ENCODE measurements at regions not wholly inside any gene's neighbourhood (a gene's known extent, or its start where the extent isn't known, plus 50 kb on each side); places are given as distances from the start of the nearest gene placed in this dataset.

DNA sequence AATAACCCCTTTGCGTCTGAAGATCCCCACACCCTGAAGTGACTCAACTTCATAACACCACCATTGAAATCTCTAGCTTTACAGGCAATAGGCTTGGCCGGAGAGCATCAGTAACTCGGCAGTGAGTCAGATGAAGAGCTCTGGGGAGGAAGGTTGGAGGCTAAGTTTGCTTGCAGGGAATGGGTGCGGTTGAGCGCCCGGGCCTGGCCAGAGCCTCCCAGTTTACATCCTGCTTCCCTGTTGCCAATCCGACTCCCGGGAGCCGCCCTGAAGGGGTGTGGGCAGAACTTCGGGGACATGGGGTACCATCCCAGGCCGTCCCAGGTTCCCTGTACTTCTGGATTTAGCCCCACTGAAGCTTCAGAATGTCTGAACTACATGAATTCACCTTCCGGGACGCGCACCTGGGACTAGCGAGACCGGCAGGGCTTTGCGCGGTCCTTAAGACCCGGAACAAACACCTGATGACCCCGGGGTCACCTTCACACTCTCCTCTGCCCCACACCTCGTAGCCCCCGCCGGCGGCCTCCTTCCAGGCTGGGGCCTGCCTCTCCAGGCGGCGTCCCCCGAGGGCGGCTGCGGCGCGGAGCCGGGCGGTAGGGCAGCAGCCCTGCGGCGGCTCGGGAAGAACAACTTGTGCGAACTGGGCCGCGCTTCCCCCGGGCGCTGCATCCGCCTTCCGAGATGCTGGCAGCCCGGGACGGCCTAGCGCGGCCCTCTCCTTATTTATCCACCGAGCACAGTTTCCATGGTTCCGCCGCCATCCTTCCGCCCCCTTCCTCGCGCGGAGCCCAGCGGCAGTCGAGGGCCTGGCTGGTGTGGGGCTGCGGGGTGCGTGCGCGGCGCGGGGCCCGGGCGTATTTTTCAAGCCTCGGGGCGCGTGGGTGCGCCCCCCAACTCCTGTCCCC, 56.6 kb upstream of the RREB1 start:
- Mint-ChIP-seq H3K4me1 (peaks cover 22% of the 10 kb centered on the region), H3K9me3 (no peaks in the 10 kb centered on the region), H3K27me3 (peaks cover 23% of the 10 kb centered on the region), H3K4me3 (peak overlapping the region; percentile 21), H3K36me3 (ENCODE audit: low read depth) (no peaks in the 10 kb centered on the region), H3K27ac (no peak overlapping the region)
- ATAC-seq (peak; percentile 41), DNase-seq (peak; percentile 34)

DNA sequence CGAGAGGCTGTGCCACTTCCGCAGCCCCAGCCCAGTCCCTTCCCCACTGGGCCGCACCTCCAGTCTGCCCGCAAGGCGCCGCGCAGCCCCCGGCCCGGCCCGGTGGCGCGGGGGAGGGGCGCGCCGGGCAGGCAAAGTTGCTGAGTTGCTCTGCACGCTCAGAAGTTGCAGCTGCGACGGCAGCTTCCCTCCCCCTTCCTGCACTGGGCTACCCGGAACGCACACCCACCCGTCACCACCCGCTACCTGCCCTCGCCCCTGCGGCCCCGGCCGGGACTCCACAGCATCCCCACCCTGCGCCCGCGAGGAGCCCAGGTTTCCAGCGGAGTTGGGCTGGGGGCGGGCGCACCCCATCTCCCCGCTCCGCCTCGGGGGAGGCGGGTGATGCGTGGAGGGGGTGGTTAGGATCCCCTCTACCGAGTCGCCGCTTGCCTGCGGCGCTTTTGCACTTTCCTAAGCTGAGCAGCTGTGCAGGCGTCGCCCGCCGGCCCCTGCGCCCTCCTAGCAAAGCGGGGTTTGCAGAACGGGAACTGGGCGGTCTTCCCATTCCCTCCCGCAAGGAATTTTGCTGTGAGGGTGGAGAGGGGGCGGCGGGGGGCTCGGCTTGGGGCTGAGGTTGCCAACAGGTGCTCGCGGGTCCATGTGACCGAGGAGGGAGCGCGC, 55.9 kb upstream of the RREB1 start:
- Mint-ChIP-seq H3K27ac (no peak overlapping the region), H3K27me3 (peaks cover 23% of the 10 kb centered on the region), H3K9me3 (no peaks in the 10 kb centered on the region), H3K4me3 (peak overlapping the region; percentile 40), H3K4me1 (peaks cover 25% of the 10 kb centered on the region), H3K36me3 (ENCODE audit: low read depth) (no peaks in the 10 kb centered on the region)
- ATAC-seq (peak; percentile 80), DNase-seq (peak; percentile 48)

DNA sequence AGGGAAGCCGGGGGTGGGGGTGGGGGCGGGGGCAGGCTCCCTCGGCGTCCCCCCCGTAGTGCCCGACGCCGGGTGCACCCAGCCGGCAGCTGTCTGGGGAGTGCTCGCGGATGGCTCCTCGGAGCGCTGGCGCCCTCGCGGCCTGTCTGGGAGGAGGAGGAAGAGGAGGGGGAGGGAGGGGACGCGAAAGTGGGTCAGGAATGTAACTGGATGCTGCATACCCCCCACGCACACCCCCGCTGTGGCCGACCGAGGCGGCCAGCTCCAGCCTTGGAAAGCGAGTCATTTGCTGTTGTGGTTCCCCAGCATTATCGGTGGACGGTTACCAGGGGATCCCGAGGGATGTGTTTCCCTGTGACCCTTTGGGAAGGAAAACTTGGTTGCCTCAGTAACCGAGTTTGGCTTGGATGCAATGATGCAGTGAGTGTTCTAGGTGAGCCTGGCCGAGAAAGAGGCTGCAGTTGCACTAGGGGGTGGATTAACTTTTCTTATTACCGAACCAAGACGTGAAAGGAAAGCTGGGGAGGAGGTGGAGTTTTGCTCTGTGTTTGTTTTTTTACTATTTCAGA, 55.2 kb upstream of the RREB1 start:
- DNase-seq, result peak; percentile 20
- no peak for ATAC-seq
- H3K9me3 Mint-ChIP-seq, result no peaks in the 10 kb centered on the region
- H3K27me3 Mint-ChIP-seq, result peaks cover 23% of the 10 kb centered on the region
- H3K4me3 Mint-ChIP-seq, result peak overlapping the region; percentile 67
- peaks cover 28% of the 10 kb centered on the region for H3K4me1 Mint-ChIP-seq
- H3K27ac Mint-ChIP-seq, result no peak overlapping the region
- no peaks in the 10 kb centered on the region for H3K36me3 Mint-ChIP-seq (ENCODE audit: low read depth)

DNA sequence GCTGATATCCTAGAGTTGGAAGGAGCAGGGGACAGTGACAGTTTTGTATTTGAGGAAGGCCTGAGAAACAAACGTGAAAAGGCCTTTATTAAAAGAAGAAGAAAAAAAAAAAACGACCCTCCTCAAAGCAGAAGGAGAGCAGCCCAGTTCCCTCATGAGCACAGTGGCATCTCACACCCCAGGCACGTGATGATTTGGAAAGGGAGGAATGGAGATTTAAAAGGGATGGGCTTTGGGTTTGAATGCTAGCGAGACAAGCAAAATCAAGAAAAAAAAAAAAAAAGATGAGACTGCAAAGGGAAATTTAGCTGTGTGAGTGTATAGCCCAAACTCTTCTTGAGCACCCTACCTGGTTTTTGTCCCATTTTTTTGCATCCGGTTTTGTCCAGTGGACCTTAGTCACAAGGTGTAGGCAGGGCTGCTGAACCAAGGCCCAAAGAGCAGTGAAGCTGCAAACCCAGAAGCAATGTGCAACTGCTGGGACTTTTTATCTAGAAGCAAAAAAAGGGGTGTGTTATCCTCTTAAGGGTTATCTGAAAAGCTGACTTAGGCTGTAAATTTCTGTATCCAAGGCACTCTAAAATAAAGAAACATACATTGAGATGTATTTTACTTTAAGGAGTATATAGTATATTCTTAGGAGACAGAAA, 54.5 kb upstream of the RREB1 start:
- no peak overlapping the region for H3K27ac Mint-ChIP-seq
- H3K4me3 Mint-ChIP-seq, result peak overlapping the region; percentile 67
- ATAC-seq (no peak), DNase-seq (no peak)
- H3K36me3 Mint-ChIP-seq (ENCODE audit: low read depth), result no peaks in the 10 kb centered on the region
- H3K27me3 Mint-ChIP-seq, result peaks cover 23% of the 10 kb centered on the region
- H3K9me3 Mint-ChIP-seq, result no peaks in the 10 kb centered on the region
- H3K4me1 Mint-ChIP-seq, result peaks cover 25% of the 10 kb centered on the region
